Islet of Langerhans (tissue), 1 donor: ENCODE measurements at regions not wholly inside any gene's neighbourhood (a gene's known extent, or its start where the extent isn't known, plus 50 kb on each side); places are given as distances from the start of the nearest gene placed in this dataset.
"Not testable (repeated sequence)": the region's sequence is repeated elsewhere in the genome, so short reads cannot be mapped to it uniquely, and the experiment has no call there.

Source experiments
- FAIRE-seq: peaks from one replicate; lab custom pipeline; 2011; peaks lifted over from hg19 to GRCh38; lab: Jason Lieb, UNC

GRCh38 chr10:76657337-76658012 lies 980.1 kb downstream of the KCNMA1 start:
- no peak for FAIRE-seq

- no peak for FAIRE-seq
Observed at GRCh38 chr10:76651154-76651553, 986.5 kb downstream of the KCNMA1 start.

GRCh38 chr10:76649723-76650127 lies 987.9 kb downstream of the KCNMA1 start:
- FAIRE-seq: no peak

- no peak for FAIRE-seq
Observed at GRCh38 chr10:76649254-76649653, 988.4 kb downstream of the KCNMA1 start.

GRCh38 chr10:76647301-76647700 lies 990.3 kb downstream of the KCNMA1 start:
- no peak for FAIRE-seq

GRCh38 chr10:76645341-76645740 lies 992.3 kb downstream of the KCNMA1 start:
- no peak for FAIRE-seq

GRCh38 chr10:76644476-76644875 lies 993.1 kb downstream of the KCNMA1 start:
- no peak for FAIRE-seq

GRCh38 chr10:76643511-76643911 lies 994.1 kb downstream of the KCNMA1 start:
- peak; percentile 94 for FAIRE-seq

GRCh38 chr10:76642358-76642757 lies 995.2 kb downstream of the KCNMA1 start:
- no peak for FAIRE-seq

GRCh38 chr10:76641215-76641614 lies 996.4 kb downstream of the KCNMA1 start:
- no peak for FAIRE-seq

GRCh38 chr10:76640806-76641205 lies 996.8 kb downstream of the KCNMA1 start:
- no peak for FAIRE-seq

GRCh38 chr10:76632767-76633051 lies 1004.9 kb downstream of the KCNMA1 start:
- peak; percentile 82 for FAIRE-seq

GRCh38 chr10:76631884-76632766 lies 1005.5 kb downstream of the KCNMA1 start:
- peak; percentile 33 for FAIRE-seq

GRCh38 chr10:76631036-76631670 lies 1006.5 kb downstream of the KCNMA1 start:
- FAIRE-seq: no peak

- FAIRE-seq: no peak
Observed at GRCh38 chr10:76628801-76629200, 1008.8 kb downstream of the KCNMA1 start.

GRCh38 chr10:76626386-76626785 lies 1011.2 kb downstream of the KCNMA1 start:
- FAIRE-seq: no peak

- no peak for FAIRE-seq
Observed at GRCh38 chr10:76624470-76624869, 1013.1 kb downstream of the KCNMA1 start.

- FAIRE-seq: no peak
Observed at GRCh38 chr10:76621886-76622620, 1015.6 kb downstream of the KCNMA1 start.

- no peak for FAIRE-seq
Observed at GRCh38 chr10:76618641-76619040, 1019.0 kb downstream of the KCNMA1 start.

GRCh38 chr10:76618171-76618570 lies 1019.4 kb downstream of the KCNMA1 start:
- no peak for FAIRE-seq

GRCh38 chr10:76616666-76617065 lies 1020.9 kb downstream of the KCNMA1 start:
- not testable (repeated sequence) for FAIRE-seq

GRCh38 chr10:76615049-76615448 lies 1022.6 kb downstream of the KCNMA1 start:
- FAIRE-seq: no peak
